GM12892 (cell line): ENCODE measurements at regions not wholly inside any gene's neighbourhood (a gene's known extent, or its start where the extent isn't known, plus 50 kb on each side); places are given as distances from the start of the nearest gene placed in this dataset.

ENCODE experiments used
- POLR2A ChIP-seq: IDR thresholded peaks from 2 replicates; pipeline ENCODE4 v1.6.1; 2011; ENCODE audit warnings: low read depth, low read length, control low read depth
- TAF1 ChIP-seq: IDR thresholded peaks from 2 replicates; pipeline ENCODE4 v1.6.1; 2011; ENCODE audit warnings: low read depth, mild to moderate bottlenecking, control low read depth, low read length, borderline replicate concordance

DNA sequence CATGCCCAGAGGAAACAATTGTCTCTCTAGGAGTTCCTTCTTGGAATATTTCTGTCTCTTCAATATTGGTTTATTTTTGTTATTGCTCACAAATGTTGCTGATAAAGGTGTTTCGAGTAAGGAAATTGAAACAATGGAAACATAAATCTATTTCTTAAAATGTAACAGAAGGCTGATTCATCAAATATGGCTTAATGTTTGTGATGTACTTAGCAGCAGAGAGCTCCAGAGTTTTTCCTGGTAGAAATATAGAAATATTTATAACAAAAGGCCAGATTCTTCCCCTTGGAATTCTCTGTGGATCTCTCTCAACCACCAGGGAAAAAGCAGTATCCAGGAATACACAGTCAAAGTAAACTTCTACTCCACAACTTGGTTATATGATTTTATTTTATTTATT is 149.2 kb upstream of the LRIG3 start:
- no peak for TF ChIP-seq POLR2A
- no peak for TF ChIP-seq TAF1
